HepG2 (cell line): ENCODE measurements at regions not wholly inside any gene's neighbourhood (a gene's known extent, or its start where the extent isn't known, plus 50 kb on each side); places are given as distances from the start of the nearest gene placed in this dataset.

Source experiments
- AKAP8 ChIP-seq: sonication (generic); formaldehyde crosslinking; IDR thresholded peaks from 2 replicates; pipeline ENCODE4 v1.5.1; 2020; ENCODE audit warnings: mild to moderate bottlenecking, missing genetic modification reagents
- CHD4 ChIP-seq: fragments of 200-600 bp; sonication (generic); IDR thresholded peaks from 2 replicates; pipeline ENCODE4 v1.7.0; 2017; ENCODE audit warnings: mild to moderate bottlenecking, low read length, borderline replicate concordance
- DMAP1 ChIP-seq: IDR thresholded peaks from 2 replicates; pipeline ENCODE4 v1.6.1; 2016
- EED ChIP-seq: sonication (generic); formaldehyde crosslinking; IDR thresholded peaks from 2 replicates; pipeline ENCODE4 v1.5.0; 2020; ENCODE audit warnings: mild to moderate bottlenecking, missing genetic modification reagents
- FOXP1 ChIP-seq, 2 experiments: fragments of 450-650 bp in 1 of 2; IDR thresholded peaks; 2 replicates each; pipeline ENCODE4 v1.6.1; 2017 to 2018; ENCODE audit warnings: antibody characterized with exemption in 1 of 2
- GFI1 ChIP-seq: sonication (generic); formaldehyde crosslinking; IDR thresholded peaks from 2 replicates; pipeline ENCODE4 v1.5.0; 2020; ENCODE audit warnings: missing genetic modification reagents, mild to moderate bottlenecking, borderline replicate concordance
- SSRP1 ChIP-seq: IDR thresholded peaks from 2 replicates; pipeline ENCODE4 v1.6.1; 2016; ENCODE audit warnings: control low read depth
- TCF7L2 ChIP-seq: IDR thresholded peaks from 2 replicates; pipeline ENCODE4 v1.6.1; 2011; ENCODE audit warnings: mild to moderate bottlenecking, low read depth, low read length, moderate library complexity
- ZKSCAN1 ChIP-seq: fragments of 150-350 bp; IDR thresholded peaks from 2 replicates; pipeline ENCODE4 v1.6.1; 2014; ENCODE audit warnings: low read length
- ZNF430 ChIP-seq: sonication (generic); formaldehyde crosslinking; IDR thresholded peaks from 2 replicates; pipeline ENCODE4 v1.9.0; 2021; ENCODE audit warnings: mild to moderate bottlenecking, missing genetic modification reagents
- ZNF431 ChIP-seq: sonication (generic); formaldehyde crosslinking; IDR thresholded peaks from 2 replicates; pipeline ENCODE4 v1.9.0; 2022; ENCODE audit warnings: missing genetic modification reagents, low read depth, mild to moderate bottlenecking, borderline replicate concordance
- TF ChIP-seq, protein P1 (sequence below): sonication (generic); formaldehyde crosslinking; IDR thresholded peaks from 2 replicates; pipeline ENCODE4 v1.4.0; 2020; ENCODE audit warnings: missing genetic modification reagents, borderline replicate concordance
- TF ChIP-seq, protein P2 (sequence below): sonication (generic); formaldehyde crosslinking; conservative IDR thresholded peaks from 2 replicates; pipeline ENCODE4 v1.4.0; 2020; ENCODE audit warnings: missing genetic modification reagents
- TF ChIP-seq, protein P3 (sequence below): sonication (generic); formaldehyde crosslinking; conservative IDR thresholded peaks from 2 replicates; pipeline ENCODE4 v1.4.0; 2020; ENCODE audit warnings: missing genetic modification reagents
- TF ChIP-seq, protein P4 (sequence below): sonication (generic); formaldehyde crosslinking; IDR thresholded peaks from 2 replicates; pipeline ENCODE4 v1.5.0; 2020; ENCODE audit warnings: mild to moderate bottlenecking, missing genetic modification reagents, borderline replicate concordance

DNA sequence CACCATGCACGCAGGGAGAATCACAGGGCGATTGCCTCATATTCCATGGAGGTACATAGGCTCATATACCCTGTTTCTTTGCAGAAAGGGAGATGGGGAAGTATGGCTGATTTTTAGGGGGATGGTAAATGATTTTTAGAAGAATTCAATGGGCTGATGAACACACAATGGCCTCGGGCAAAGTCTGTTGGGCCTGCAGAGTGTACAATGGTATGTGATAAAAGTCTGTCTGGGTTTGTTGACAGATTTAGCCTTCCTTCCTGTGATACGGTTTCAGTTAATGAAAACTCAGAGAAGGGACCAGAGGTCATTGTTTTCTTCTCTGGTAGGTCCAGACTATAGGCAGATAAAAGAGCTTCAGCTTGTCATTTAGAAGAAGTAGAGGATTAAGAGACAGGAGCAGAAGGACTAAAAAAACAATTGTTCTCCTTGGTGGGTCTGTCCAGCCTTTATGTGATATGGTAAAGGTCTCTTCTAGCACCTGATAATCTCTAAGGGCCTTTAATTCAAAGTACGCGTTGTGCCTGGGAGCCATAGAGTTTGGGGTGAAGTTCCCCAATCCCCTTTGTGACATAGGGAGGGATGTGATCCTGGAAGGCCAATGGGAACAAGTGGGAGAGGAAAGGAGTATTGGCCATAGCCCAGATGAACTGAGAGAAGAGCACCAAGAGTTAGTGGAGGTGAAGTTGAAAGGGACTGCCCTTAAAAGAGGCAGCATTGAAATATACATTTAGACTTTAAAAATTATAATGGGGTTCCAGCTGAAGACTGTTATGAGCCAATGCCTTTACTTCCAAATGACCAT lies 107.5 kb upstream of the SERPINE2 start (continued):
- TF ChIP-seq ZNF431 (CRISPR knock-in tag) (no peak), GFI1 (CRISPR knock-in tag) (0 out of 2 replicates have a peak, but pooled peaks have one; percentile 37), AKAP8 (no peak), ZNF430 (CRISPR knock-in tag) (peak; percentile 73), CHD4 (peak; percentile 88; the same call in 1 of the 2 replicates), DMAP1 (0 out of 2 replicates have a peak, but pooled peaks have one; percentile 5), TCF7L2 (no peak), FOXP1 (IDR thresholded peaks at IDR 0.05) (no peak), FOXP1 (CRISPR knock-in tag; IDR thresholded peaks at IDR 0.05) (peak; percentile 83), EED (CRISPR knock-in tag) (no peak), SSRP1 (CRISPR knock-in tag) (peak; percentile 96), ZKSCAN1 (peak; percentile 24; the same call in 1 of the 2 replicates)
- TF ChIP-seq, protein P1, sequence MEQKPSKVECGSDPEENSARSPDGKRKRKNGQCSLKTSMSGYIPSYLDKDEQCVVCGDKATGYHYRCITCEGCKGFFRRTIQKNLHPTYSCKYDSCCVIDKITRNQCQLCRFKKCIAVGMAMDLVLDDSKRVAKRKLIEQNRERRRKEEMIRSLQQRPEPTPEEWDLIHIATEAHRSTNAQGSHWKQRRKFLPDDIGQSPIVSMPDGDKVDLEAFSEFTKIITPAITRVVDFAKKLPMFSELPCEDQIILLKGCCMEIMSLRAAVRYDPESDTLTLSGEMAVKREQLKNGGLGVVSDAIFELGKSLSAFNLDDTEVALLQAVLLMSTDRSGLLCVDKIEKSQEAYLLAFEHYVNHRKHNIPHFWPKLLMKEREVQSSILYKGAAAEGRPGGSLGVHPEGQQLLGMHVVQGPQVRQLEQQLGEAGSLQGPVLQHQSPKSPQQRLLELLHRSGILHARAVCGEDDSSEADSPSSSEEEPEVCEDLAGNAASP, result peak; percentile 42; the same call in 1 of the 2 replicates
- TF ChIP-seq, protein P2, sequence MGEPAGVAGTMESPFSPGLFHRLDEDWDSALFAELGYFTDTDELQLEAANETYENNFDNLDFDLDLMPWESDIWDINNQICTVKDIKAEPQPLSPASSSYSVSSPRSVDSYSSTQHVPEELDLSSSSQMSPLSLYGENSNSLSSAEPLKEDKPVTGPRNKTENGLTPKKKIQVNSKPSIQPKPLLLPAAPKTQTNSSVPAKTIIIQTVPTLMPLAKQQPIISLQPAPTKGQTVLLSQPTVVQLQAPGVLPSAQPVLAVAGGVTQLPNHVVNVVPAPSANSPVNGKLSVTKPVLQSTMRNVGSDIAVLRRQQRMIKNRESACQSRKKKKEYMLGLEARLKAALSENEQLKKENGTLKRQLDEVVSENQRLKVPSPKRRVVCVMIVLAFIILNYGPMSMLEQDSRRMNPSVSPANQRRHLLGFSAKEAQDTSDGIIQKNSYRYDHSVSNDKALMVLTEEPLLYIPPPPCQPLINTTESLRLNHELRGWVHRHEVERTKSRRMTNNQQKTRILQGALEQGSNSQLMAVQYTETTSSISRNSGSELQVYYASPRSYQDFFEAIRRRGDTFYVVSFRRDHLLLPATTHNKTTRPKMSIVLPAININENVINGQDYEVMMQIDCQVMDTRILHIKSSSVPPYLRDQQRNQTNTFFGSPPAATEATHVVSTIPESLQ (CRISPR knock-in tag), result no peak
- TF ChIP-seq, protein P3, sequence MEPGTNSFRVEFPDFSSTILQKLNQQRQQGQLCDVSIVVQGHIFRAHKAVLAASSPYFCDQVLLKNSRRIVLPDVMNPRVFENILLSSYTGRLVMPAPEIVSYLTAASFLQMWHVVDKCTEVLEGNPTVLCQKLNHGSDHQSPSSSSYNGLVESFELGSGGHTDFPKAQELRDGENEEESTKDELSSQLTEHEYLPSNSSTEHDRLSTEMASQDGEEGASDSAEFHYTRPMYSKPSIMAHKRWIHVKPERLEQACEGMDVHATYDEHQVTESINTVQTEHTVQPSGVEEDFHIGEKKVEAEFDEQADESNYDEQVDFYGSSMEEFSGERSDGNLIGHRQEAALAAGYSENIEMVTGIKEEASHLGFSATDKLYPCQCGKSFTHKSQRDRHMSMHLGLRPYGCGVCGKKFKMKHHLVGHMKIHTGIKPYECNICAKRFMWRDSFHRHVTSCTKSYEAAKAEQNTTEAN (CRISPR knock-in tag), result peak; percentile 59; the same call in 1 of the 2 replicates
- TF ChIP-seq, protein P4, sequence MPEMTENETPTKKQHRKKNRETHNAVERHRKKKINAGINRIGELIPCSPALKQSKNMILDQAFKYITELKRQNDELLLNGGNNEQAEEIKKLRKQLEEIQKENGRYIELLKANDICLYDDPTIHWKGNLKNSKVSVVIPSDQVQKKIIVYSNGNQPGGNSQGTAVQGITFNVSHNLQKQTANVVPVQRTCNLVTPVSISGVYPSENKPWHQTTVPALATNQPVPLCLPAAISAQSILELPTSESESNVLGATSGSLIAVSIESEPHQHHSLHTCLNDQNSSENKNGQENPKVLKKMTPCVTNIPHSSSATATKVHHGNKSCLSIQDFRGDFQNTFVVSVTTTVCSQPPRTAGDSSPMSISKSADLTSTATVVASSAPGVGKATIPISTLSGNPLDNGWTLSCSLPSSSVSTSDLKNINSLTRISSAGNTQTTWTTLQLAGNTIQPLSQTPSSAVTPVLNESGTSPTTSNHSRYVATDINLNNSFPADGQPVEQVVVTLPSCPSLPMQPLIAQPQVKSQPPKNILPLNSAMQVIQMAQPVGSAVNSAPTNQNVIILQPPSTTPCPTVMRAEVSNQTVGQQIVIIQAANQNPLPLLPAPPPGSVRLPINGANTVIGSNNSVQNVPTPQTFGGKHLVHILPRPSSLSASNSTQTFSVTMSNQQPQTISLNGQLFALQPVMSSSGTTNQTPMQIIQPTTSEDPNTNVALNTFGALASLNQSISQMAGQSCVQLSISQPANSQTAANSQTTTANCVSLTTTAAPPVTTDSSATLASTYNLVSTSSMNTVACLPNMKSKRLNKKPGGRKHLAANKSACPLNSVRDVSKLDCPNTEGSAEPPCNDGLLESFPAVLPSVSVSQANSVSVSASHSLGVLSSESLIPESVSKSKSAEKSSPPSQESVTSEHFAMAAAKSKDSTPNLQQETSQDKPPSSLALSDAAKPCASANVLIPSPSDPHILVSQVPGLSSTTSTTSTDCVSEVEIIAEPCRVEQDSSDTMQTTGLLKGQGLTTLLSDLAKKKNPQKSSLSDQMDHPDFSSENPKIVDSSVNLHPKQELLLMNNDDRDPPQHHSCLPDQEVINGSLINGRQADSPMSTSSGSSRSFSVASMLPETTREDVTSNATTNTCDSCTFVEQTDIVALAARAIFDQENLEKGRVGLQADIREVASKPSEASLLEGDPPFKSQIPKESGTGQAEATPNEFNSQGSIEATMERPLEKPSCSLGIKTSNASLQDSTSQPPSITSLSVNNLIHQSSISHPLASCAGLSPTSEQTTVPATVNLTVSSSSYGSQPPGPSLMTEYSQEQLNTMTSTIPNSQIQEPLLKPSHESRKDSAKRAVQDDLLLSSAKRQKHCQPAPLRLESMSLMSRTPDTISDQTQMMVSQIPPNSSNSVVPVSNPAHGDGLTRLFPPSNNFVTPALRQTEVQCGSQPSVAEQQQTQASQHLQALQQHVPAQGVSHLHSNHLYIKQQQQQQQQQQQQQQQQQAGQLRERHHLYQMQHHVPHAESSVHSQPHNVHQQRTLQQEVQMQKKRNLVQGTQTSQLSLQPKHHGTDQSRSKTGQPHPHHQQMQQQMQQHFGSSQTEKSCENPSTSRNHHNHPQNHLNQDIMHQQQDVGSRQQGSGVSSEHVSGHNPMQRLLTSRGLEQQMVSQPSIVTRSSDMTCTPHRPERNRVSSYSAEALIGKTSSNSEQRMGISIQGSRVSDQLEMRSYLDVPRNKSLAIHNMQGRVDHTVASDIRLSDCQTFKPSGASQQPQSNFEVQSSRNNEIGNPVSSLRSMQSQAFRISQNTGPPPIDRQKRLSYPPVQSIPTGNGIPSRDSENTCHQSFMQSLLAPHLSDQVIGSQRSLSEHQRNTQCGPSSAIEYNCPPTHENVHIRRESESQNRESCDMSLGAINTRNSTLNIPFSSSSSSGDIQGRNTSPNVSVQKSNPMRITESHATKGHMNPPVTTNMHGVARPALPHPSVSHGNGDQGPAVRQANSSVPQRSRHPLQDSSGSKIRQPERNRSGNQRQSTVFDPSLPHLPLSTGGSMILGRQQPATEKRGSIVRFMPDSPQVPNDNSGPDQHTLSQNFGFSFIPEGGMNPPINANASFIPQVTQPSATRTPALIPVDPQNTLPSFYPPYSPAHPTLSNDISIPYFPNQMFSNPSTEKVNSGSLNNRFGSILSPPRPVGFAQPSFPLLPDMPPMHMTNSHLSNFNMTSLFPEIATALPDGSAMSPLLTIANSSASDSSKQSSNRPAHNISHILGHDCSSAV (CRISPR knock-in tag), result no peak
